Neural crest cell (in vitro differentiated cells): ENCODE measurements at regions not wholly inside any gene's neighbourhood (a gene's known extent, or its start where the extent isn't known, plus 50 kb on each side); places are given as distances from the start of the nearest gene placed in this dataset.

Source experiments
- DNase-seq: peaks from one replicate; pipeline ENCODE4 v3.0.0; 2021; ENCODE audit warnings: low read depth, mixed read lengths, low spot score
- H3K27ac Mint-ChIP-seq: one replicate; pipeline ENCODE4 v1.8.0; 2021; ENCODE audit warnings: mild to moderate bottlenecking, mixed read lengths; ENCODE audit not compliant: unreplicated experiment
- H3K27me3 Mint-ChIP-seq: 2 replicates; pipeline ENCODE4 v1.8.0; 2021; ENCODE audit warnings: low read depth, mild to moderate bottlenecking, mixed read lengths
- H3K36me3 Mint-ChIP-seq: 2 replicates; pipeline ENCODE4 v1.8.0; 2021; ENCODE audit warnings: low read depth, mild to moderate bottlenecking, mixed read lengths
- H3K4me1 Mint-ChIP-seq: 2 replicates; pipeline ENCODE4 v1.8.0; 2021; ENCODE audit warnings: mixed read lengths
- H3K4me3 Mint-ChIP-seq: one replicate; pipeline ENCODE4 v1.8.0; 2021; ENCODE audit warnings: mild to moderate bottlenecking, mixed read lengths
- H3K9me3 Mint-ChIP-seq: 2 replicates; pipeline ENCODE4 v1.8.0; 2021; ENCODE audit warnings: mixed read lengths
- CTCF ChIP-seq: fragments of 200-600 bp; sonication (generic); conservative IDR thresholded peaks from 2 replicates; pipeline ENCODE4 v1.5.0; 2021; ENCODE audit warnings: antibody characterized with exemption, mild to moderate bottlenecking

GRCh38 chr5:124692950-124693349 lies 53.5 kb downstream of the ZNF608 start:
- H3K4me1 Mint-ChIP-seq = peaks cover 61% of the 10 kb centered on the region
- no peak for TF ChIP-seq CTCF
- no peaks in the 10 kb centered on the region for H3K27me3 Mint-ChIP-seq
- no peak overlapping the region for H3K4me3 Mint-ChIP-seq
- peaks cover 33% of the 10 kb centered on the region for H3K36me3 Mint-ChIP-seq
- H3K27ac Mint-ChIP-seq = no peak overlapping the region
- no peak for DNase-seq
- peaks cover 9% of the 10 kb centered on the region for H3K9me3 Mint-ChIP-seq

GRCh38 chr5:124692324-124692723 lies 54.1 kb downstream of the ZNF608 start:
- peaks cover 36% of the 10 kb centered on the region for H3K36me3 Mint-ChIP-seq
- H3K4me1 Mint-ChIP-seq = peaks cover 59% of the 10 kb centered on the region
- peaks cover 9% of the 10 kb centered on the region for H3K9me3 Mint-ChIP-seq
- no peak overlapping the region for H3K4me3 Mint-ChIP-seq
- DNase-seq = no peak
- H3K27ac Mint-ChIP-seq = no peak overlapping the region
- no peak for TF ChIP-seq CTCF
- no peaks in the 10 kb centered on the region for H3K27me3 Mint-ChIP-seq

- no peak for DNase-seq
- H3K9me3 Mint-ChIP-seq = peaks cover 3% of the 10 kb centered on the region
- H3K36me3 Mint-ChIP-seq = peaks cover 28% of the 10 kb centered on the region
- no peaks in the 10 kb centered on the region for H3K27me3 Mint-ChIP-seq
- no peak overlapping the region for H3K4me3 Mint-ChIP-seq
- no peak overlapping the region for H3K27ac Mint-ChIP-seq
- no peak for TF ChIP-seq CTCF
- H3K4me1 Mint-ChIP-seq = peaks cover 61% of the 10 kb centered on the region
Measured at GRCh38 chr5:124689653-124690052, 56.8 kb downstream of the ZNF608 start.

- H3K4me3 Mint-ChIP-seq = no peak overlapping the region
- H3K27ac Mint-ChIP-seq = no peak overlapping the region
- H3K9me3 Mint-ChIP-seq = no peaks in the 10 kb centered on the region
- H3K4me1 Mint-ChIP-seq = peaks cover 64% of the 10 kb centered on the region
- H3K27me3 Mint-ChIP-seq = no peaks in the 10 kb centered on the region
- no peak for DNase-seq
- no peak for TF ChIP-seq CTCF
- peaks cover 29% of the 10 kb centered on the region for H3K36me3 Mint-ChIP-seq
Measured at GRCh38 chr5:124686239-124687004, 60.0 kb downstream of the ZNF608 start.

GRCh38 chr5:124685404-124685930 lies 61.0 kb downstream of the ZNF608 start:
- no peaks in the 10 kb centered on the region for H3K27me3 Mint-ChIP-seq
- no peak for TF ChIP-seq CTCF
- DNase-seq = no peak
- H3K36me3 Mint-ChIP-seq = peaks cover 29% of the 10 kb centered on the region
- no peak overlapping the region for H3K4me3 Mint-ChIP-seq
- H3K27ac Mint-ChIP-seq = no peak overlapping the region
- peaks cover 66% of the 10 kb centered on the region for H3K4me1 Mint-ChIP-seq
- peaks cover 3% of the 10 kb centered on the region for H3K9me3 Mint-ChIP-seq
